ENCODE measurements at regions not wholly inside any gene's neighbourhood (a gene's known extent, or its start where the extent isn't known, plus 50 kb on each side); places are given as distances from the start of the nearest gene placed in this dataset.

- TF ChIP-seq, protein P1, sequence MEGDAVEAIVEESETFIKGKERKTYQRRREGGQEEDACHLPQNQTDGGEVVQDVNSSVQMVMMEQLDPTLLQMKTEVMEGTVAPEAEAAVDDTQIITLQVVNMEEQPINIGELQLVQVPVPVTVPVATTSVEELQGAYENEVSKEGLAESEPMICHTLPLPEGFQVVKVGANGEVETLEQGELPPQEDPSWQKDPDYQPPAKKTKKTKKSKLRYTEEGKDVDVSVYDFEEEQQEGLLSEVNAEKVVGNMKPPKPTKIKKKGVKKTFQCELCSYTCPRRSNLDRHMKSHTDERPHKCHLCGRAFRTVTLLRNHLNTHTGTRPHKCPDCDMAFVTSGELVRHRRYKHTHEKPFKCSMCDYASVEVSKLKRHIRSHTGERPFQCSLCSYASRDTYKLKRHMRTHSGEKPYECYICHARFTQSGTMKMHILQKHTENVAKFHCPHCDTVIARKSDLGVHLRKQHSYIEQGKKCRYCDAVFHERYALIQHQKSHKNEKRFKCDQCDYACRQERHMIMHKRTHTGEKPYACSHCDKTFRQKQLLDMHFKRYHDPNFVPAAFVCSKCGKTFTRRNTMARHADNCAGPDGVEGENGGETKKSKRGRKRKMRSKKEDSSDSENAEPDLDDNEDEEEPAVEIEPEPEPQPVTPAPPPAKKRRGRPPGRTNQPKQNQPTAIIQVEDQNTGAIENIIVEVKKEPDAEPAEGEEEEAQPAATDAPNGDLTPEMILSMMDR (IDR thresholded peaks at IDR 0.05), result no peak
- no peak for TF ChIP-seq POLR2A (IDR thresholded peaks at IDR 0.05)
Observed at GRCh38 chr7:54687462-54688212, 71.4 kb downstream of the SEC61G start.

Data from testis (tissue), 2 donors.